ENCODE measurements at regions not wholly inside any gene's neighbourhood (a gene's known extent, or its start where the extent isn't known, plus 50 kb on each side); places are given as distances from the start of the nearest gene placed in this dataset.

DNA sequence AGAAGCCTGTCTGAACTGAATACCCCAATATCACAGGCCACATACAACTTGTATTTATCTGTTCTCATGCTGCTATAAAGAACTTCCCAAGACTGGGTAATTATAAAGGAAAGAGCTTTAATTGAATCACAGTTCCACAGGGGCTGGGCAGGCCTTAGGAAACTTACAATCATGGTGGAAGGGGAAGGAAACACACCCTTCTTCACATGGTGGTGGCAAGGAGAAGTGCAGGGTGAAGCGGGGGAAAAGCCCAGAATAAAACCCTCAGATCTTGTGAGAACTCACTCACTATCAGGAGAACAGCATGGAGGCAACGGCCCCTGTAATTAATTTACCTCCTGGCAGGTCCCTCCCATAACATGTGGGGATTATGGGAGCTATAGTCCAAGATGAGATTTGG is 50.3 kb upstream of the FNDC1 start:
- DNase-seq, result no peak

DNA sequence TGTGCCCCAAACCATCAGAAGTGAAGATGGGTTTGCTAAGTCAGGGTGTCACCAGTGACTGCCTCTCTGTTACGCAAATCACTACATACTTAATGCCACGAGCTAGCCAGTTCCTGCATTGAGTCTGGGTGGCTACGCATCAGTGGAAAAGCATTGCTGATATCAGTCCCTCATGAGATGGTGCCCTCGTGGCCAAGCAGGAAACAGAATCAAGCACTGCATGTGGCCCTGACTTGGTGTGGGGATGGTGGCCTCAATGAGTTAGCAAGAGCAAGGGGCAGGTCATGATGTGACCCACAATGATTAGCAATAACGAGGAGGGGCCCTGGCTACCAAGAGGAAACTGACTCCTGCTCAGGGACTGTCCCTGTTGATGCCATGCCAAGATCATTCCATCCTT is 51.6 kb upstream of the FNDC1 start:
- no peak for DNase-seq

DNA sequence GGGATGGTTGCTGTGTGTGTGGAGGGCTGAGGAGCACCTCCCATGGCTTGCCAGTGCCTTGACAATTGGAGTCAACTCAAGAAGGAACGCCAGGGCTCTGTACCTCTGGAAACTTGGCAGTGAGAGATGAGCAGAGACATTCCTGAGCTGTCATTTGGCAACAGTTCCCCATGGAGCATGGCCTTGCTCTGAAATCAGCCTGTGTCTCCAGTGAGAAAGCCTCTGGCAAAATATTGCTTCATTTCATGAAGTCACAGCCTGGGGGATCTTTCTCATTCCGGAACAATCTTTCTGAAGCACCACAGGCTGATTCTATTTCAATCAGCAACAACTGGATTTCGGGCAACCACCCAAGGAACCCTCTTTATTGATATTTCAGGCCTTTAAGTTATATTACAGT is 52.2 kb upstream of the FNDC1 start:
- no peak for DNase-seq

DNA sequence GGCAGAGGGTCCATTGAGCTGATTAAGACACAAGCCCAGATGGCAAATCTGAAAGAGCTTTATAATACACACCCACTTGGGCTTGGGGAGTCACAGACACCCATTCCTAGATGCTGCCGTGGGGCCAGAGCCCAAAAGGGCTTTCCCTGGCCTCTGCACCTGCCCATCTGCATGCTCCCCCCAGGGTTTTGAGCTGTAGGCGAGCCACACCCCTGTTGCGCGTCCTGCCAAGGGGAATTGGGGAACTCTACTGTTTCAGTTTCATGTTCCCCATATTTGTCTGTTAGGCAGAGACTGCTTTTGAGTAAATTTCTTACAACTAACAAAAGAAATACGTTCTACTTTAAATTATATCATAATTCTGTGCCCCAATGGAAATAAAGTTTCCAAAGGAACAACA is 52.9 kb upstream of the FNDC1 start:
- no peak for DNase-seq

DNA sequence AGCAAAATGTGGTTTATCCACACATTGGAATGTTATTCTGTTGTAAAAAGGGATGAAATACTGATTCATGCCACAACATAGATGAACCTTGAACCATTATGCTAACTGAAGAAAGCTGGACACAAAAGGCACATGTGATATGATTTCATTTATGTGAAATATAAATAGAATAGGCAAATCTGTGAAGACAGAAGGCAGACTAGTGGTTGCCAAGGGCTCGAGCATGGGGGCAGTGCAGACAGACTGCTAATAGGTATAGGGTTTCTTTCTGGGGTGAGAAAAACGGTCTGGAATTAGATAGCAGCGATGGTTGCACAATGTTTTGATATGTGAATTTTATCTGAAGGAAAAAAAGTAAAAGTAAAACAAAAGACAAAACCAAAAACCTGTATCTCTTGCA is 54.6 kb upstream of the FNDC1 start:
- no peak for DNase-seq

DNA sequence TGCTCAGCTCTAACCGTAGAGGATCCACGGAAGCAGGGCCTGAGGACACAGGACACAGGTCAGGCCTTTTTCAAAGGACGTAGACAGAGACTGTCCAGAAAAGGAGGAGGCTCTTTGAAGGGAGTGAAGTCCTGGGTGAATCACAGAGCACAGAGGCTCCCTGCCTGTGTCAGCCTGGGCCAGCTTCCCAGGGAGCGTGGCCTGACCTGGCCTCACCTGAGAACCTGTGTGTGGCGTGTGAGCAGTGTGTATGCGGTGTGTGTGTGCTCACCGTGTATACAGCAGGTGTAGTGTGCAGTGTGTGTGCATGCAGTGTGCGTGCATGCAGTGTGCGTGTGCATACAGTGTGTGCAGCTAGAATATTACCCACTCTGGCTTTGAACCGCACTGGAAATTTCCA is 56.0 kb upstream of the FNDC1 start:
- no peak for DNase-seq

DNA sequence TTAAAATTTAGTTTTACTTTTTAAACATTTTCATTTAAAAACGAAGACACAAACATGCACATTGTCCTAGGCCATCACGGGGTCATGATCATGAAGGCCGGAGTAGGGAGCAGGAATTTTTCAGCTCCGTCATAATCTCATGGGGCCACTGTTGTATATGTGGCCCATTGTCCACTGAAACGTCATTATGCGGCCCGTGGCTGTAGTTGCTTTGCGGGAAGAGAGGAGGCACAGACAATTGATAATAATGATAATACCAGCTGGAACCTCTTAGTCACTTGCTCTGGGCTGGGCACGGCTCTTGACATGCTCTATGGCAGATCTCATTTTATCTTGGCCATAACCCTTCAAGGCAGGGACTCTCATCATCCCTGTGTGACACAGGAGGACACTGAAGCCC is 56.5 kb upstream of the FNDC1 start:
- no peak for DNase-seq

DNA sequence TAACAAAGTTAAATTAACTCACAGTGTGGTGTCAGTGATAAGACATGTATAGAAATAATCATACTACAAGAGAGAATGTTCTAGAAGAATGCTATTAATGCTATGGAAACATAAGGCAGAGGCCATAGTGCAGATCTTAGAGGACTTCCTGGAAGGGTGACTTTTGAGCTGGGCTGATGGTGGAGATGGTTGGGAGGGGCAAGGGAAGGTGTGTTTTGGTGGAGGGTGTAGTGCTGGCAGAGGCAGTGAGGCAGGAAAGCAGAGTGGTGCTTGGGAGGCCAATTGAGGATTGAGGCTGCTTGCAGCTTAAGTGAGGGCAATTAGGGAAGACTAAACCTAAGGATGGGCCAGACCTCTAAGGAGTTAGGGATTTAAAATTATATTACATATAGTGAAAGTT is 58.5 kb upstream of the FNDC1 start:
- no peak for DNase-seq

DNA sequence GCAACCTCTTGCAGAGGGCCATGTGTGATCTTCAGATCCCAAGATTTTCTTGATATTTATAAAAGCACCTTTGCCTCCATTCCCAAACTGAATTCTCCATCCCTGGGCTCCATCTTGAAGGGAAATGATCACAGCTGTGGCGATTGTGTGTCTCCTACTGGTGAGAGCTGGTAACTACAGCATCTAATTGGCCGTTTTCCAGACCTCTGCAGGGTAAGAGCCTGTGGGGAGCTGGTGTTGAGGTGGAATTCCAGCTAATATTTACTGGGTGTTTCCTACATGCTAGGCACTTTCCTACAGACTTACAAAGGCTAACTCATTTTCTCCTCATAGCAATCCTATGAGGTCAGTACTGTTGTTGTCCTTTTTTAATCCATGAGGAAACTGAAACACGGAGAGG is 59.2 kb upstream of the FNDC1 start:
- DNase-seq, result no peak

DNA sequence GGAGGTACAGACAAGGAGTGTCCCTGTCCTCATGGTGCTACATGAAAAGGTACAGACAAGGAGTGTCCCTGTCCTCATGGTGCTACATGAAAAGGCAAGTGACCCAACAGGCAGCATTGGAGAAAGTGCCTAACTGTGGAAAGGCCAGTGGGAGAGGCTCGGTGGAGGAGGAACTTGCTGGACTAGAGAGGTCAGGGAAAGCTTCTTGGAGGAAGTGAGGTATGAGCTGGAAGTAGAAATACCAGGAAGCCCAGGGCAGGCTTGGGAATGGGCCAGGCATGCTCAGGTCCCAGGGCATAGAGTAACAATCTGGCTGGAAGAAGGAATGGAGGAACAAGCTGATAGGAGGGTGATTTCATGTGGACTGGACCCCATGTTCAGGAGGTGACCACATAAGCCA is 59.8 kb upstream of the FNDC1 start:
- no peak for DNase-seq

DNA sequence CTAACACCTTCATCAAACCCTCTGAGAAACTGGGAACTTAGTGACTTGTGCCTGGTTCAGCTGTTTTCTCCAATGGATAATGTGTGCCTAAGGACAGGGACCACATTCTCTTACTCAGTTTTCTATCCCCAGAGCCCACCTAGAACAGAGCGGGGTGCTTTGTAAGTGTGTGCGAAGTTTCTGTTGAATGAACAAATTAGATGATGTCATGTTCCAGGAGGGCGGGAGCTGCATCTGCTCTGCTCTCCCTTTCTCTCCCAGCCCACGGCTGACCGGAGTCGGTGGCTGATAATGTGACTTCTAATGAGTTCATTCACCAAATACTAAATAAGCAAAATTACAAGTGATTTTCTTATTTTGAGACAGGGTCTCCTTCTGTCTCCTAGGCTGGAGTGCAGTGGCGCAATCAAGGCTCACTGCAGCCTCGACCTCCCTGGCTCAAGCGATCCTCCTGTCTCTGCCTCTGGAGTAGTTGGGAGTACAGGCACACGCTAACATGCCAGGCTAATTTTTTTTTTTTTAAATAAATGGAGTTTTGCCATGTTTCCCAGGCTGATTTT is 60.7 kb upstream of the FNDC1 start:
- no peak for DNase-seq

DNA sequence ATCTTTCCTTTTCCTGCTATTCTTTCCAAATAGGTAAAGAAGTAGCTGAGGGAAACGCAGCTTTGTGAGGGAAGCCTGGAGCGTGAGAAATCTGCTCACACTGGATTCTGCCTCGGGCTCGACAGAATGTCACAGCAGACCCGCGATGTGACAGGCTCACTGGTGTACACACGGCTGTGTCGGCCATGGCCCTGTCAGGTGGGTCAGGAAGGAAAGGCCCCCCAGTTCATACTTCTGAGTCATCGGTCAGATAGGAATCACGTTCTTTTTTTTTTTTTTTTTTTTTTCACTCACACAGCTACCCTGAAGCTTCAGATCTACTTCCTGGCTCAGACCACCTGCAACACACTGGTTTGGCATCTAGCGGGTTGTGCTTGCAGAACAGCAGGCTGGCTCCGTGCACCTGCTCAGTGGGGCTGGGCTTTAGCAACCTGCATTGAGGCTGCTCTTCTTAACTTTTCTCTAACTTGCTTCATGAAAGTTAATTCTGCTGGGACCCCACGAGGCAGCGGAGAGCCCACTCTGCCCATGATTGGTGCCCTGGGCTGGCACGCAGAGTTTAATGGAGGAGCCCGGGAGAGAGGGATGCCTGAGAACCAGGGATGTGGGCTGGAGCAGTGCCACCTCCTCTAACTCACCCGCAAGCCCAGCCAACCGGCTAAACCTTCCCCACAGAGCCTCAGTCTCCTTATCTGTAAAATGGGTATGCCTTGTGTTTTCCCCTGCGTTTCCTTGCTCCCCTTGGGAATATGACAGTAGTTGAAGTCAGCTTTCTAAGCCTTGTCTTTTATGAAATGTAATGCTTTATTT is 61.5 kb upstream of the FNDC1 start:
- DNase-seq, result no peak

DNA sequence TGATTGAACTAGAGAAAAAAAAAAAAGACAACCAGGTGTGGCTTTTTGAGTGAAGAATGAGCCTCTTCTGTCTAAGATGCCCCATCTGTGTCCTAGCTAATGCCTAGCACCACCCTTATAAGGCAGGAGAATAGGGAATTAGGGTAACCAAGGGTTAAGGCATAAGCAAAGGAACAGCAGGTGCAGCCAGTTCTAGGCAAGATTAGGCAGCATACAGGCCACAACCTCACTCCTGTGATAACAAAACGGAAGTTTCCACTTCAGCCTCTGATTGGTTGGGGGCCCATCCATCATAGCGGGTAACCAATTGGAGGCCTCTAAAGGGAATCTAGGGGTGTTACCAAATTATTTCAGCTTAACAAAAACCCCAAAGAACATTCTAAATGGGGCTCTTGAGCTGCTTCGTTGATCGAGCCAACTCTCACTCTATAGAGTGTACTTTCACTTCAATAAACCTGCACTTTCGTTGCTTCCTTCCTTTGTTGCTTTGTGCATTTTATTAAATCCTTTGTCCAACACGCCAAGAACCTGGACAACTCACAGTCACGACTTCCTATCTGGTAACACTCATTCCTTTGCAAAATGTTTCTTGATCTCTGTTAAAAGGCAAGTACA is 61.9 kb upstream of the TAGAP start:
- no peak for DNase-seq

DNA sequence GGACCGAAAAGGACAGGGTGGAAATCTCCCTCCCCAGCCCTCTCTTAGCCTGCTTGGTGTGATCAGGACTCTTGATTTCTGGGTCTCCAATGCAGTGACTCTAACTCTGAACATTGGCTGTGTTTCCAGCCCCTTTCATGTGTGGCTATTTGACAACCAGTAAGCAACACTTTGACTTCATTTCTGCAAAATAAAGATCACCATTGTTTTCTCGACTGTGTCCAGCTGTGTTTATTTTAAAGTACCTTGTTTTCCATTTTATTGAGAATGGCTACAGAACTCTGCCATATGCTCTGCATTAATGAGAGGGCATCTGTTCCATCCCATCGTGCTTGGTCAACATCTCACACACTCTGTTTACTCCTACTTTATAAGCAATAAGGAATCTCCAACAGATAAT is 60.9 kb upstream of the TAGAP start:
- DNase-seq, result no peak

DNA sequence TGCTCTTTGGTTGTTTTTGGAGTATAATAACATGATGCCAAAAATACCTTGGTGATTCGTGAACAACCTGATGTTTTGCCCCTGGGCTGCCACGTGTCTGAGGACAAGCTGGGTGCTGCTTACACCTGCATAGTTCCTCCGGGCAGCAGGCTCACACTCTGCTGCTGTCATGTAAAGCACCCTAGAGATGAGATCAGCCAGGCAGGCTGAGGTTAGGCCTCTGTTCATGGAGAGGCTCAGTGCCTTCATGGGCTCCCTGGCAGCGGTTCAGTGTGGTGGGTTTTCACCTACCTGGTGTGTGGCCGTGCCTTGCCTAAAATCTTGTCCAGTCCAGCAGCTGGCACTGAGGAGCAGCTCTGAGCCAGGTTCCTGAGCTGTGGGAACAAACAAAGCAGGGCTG is 60.1 kb upstream of the TAGAP start:
- no peak for DNase-seq

DNA sequence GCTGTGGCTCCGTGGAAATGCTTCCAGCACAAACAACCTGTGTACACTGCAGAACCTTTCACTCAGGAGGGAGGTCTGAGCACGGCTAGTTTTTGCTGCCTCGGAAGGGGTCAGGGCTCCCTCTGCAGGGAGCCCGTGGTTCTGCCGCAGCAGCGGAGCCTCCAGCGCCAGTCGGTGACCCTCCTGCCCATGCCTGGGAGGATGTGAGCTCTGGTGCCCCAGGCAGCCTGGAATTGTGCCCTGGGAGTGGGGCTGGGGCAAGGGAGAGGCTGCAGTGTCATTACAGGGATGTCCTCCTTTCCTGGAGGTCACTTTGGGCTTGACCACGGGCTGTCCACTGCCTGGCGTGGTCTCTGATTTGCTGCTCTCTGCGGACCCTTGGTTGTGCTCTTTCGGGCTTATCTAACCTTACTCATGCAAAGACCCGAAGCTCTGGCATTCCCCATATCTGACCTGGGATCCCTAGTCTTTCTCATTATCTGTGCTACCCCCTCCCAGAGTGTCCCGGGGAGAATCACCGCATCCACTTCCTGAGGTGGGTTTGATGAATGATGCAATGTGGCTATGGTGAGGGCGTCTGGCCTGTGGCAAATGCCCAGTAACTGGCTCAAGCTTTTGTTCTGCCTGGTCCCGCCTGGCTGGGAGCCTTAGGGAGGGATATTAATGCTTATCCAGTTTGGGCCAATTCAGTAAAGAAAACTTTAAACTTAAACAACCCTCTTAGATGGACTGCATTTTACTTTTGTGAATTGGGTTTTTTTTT is 59.6 kb upstream of the TAGAP start:
- DNase-seq, result peak; percentile 25

DNA sequence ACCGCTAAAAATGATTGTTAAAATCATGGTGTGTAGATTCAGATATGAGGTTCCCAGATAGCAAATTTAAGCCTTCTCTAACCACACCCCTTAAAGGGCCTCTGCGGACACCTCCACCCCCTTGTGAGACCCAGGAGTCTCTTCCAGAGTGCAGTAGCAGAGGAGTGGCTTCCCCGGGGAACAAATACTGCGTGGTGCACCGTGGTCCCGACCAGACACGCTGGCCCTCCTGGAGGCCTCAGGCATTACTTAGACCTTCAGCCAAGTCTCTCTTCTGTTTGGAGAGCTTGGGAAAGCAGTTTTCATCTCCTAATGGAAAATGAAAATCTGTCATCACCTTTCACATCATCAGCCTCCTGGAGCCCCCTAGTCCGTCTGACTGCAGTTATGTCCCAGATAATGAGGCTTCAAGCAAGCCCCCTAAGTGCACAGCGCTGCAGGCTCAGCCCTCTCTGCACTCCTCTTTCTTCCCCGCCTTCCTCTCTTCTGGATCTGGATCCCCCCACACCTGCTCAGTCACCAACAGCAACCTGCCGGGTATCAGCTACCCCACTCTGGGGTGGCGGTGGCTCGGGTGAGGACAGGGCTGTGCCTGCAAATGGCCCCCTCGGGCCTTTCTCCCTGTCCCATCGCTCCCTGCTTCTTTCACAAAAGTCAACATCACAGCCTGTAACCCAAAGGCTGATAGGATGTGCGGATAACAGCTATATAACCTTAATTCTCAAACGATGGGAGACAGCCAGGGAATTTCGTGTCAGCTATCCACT is 58.8 kb upstream of the TAGAP start:
- no peak for DNase-seq

DNA sequence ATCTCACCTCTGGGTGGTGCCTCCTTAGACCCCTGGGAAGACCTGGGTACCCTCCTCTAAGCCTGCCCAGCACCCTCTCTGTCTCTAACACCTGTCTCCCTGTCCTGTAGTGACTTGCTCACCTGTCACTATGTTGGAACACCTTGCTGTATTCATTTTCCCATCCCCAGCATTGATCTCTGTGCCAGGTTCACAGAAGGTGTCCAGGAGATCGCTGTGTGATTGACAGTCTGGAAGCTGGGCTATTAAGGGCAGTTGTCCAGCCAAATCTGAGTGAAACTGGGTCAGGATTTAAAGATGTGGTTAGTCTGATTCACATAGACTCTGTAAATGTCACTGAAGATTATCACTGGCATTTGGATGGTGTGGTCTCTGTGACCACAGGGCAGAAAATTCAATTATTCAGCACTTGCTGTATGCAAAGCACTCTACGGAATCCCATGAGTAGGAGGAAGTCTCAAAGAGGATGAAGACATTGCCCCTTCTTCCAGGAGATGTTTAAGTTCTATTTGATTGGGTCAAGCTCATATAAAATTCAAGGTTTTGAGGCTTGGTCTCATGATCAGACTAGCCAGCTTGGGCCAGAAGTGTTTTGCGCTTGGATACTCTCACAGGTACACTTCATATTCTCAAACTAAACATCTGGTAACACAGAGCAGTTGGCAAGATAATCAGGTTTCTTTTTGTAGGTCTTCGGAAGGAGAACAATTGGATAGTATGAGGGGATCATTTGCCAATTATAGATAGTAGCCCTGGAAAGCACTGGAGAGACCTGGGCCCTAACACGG is 57.8 kb upstream of the TAGAP start:
- DNase-seq, result no peak

DNA sequence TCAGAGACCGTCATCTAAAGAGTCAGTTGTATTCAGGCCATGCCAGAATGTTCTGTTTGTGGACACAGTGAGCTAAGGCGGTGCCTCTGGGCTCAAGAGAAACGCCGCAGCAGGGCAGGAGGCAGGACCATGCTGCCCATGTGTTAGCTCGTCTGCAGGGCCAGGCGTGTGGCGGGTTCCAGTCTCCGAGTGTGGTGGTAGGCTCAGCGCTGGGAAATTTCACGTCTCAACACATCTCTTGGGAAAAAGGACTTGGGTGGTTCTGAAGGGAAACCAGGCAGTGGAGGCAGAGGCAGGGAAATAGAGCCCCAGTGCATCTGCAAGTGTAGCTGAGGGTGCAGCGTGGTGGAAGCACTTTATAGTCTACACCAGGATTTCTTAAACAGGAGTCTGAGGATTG is 56.9 kb upstream of the TAGAP start:
- no peak for DNase-seq

DNA sequence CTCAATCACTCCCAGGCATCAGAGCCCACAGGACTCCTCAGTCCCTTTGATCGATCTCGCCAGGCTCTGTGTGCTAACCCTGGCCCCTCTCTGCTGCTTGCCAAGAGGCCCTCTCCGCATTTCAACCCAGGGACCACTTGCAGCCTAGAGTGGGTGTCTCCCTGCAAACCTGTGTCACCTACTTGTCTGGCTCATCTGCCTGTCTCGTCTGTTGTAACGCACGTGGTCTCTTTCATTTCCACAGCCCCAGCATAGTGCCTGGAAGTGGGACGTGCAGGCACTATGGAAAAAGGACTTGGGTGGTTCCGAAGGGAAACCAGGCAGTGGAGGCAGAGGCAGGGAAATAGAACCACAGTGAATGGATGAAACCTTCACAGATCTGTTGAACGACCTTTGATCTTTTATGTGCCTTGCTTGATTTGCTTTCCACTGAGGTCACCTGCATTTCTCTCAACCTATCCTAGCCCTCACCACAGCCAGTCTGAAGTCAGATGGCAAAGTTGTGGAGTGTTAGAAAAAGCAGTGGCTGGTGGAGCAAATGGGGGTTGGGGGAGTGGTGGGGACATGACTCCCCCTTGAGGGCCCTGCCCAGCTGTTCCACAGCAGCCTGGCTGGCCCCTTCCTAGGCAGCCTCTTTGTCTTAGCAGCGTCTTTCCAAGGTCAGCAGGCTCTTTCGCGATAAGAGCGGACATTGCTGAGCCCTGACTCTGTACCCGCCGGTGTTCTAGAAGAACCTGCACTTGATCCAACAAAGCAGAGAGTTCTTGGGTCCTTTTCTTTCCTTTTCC is 55.8 kb upstream of the TAGAP start:
- no peak for DNase-seq

DNA sequence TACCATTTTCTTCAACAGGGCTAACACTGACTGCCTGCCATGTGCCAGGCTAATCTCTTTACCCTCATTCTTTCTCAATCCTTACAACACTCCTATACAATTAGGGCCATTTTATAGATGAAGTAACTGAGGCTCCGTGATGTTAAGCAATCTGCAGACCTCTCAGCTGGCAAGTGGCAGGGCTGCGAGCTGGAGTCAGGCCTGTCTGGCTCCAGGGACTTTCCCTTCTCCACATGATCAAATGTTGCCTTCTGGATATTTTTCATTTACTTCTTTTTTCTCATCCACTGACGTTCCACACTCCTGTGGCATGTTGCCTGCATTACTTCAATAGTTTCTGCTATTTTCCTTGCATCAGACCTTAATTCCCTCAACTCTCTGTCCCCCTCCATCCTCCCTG is 55.2 kb upstream of the TAGAP start:
- DNase-seq, result no peak

Data from COR-L47 (cell line).